OCI-LY7 (cell line): ENCODE measurements at regions not wholly inside any gene's neighbourhood (a gene's known extent, or its start where the extent isn't known, plus 50 kb on each side); places are given as distances from the start of the nearest gene placed in this dataset.

ENCODE experiments used
- BruUV-seq: library from RNA; stranded (reverse); fragments of 400-500 nt; replicated peaks from 2 replicates; lab custom pipeline; 2021; lab: Mats Ljungman, UMichigan
- CTCF ChIA-PET: fragments of 300-600 bp; sonication (Branson Sonifier 250); formaldehyde crosslinking; loops from one replicate; lab custom pipeline; 2022; ENCODE audit warnings: antibody characterized with exemption; ENCODE audit not compliant: unreplicated experiment; lab: Charles Lee
- POLR2A ChIA-PET: fragments of 300-600 bp; sonication (Branson Sonifier 250); formaldehyde crosslinking; loops from one replicate; lab custom pipeline; 2022; ENCODE audit warnings: antibody characterized with exemption; lab: Charles Lee
- DNase-seq: peaks from one replicate; pipeline ENCODE4 v3.0.0-alpha.2; 2015; ENCODE audit warnings: low spot score
- H2AFZ ChIP-seq: fragments of 200-600 bp; sonication (generic), shearing (Covaris generic); 2 replicates; pipeline ENCODE4 v1.6.1; 2014; ENCODE audit warnings: mild to moderate bottlenecking, antibody characterized with exemption, low read length, moderate library complexity
- H3K27ac ChIP-seq: fragments of 200-600 bp; sonication (generic); 2 replicates; pipeline ENCODE4 v1.5.1; 2014; ENCODE audit warnings: mixed run types, low read depth, mild to moderate bottlenecking, moderate library complexity, low read length, inconsistent platforms; ENCODE audit not compliant: poor library complexity, severe bottlenecking
- H3K36me3 ChIP-seq: fragments of 200-600 bp; sonication (generic); 2 replicates; pipeline ENCODE4 v1.6.1; 2014; ENCODE audit warnings: mild to moderate bottlenecking, antibody characterized with exemption, low read length, moderate library complexity, mixed read lengths; ENCODE audit not compliant: insufficient read depth
- H3K4me1 ChIP-seq: fragments of 200-600 bp; sonication (generic); 2 replicates; pipeline ENCODE4 v1.5.1; 2014; ENCODE audit warnings: mild to moderate bottlenecking, low read length; ENCODE audit not compliant: insufficient read depth, poor library complexity, severe bottlenecking
- H3K4me2 ChIP-seq: fragments of 200-600 bp; sonication (generic); 2 replicates; pipeline ENCODE4 v1.6.1; 2014; ENCODE audit warnings: mild to moderate bottlenecking, low read length
- H3K4me3 ChIP-seq: fragments of 200-600 bp; sonication (generic); 2 replicates; pipeline ENCODE4 v1.5.1; 2014; ENCODE audit warnings: mild to moderate bottlenecking, low read depth, low read length; ENCODE audit not compliant: poor library complexity, severe bottlenecking
- H3K79me2 ChIP-seq: fragments of 200-600 bp; sonication (generic); 2 replicates; pipeline ENCODE4 v1.6.1; 2016; ENCODE audit warnings: low read depth, mild to moderate bottlenecking, low read length, moderate library complexity, mixed read lengths; ENCODE audit not compliant: insufficient read depth
- H3K9me2 ChIP-seq: fragments of 200-600 bp; sonication (generic); 2 replicates; pipeline ENCODE4 v1.6.1; 2016; ENCODE audit warnings: mild to moderate bottlenecking, low read length, mixed read lengths; ENCODE audit not compliant: insufficient read depth
- H3K9me3 ChIP-seq: fragments of 200-600 bp; sonication (generic); 2 replicates; pipeline ENCODE4 v1.6.1; 2014; ENCODE audit warnings: mild to moderate bottlenecking, mixed run types, low read length, mixed read lengths
- H4K20me1 ChIP-seq: fragments of 200-600 bp; sonication (generic); 2 replicates; pipeline ENCODE4 v1.6.1; 2014; ENCODE audit warnings: mild to moderate bottlenecking, antibody characterized with exemption, low read length, moderate library complexity, mixed read lengths; ENCODE audit not compliant: insufficient read depth
- CTCF ChIP-seq: fragments of 200-600 bp; sonication (generic); conservative IDR thresholded peaks from 2 replicates; pipeline ENCODE4 v1.5.1; 2014; ENCODE audit warnings: mild to moderate bottlenecking, antibody characterized with exemption, low read length, moderate library complexity, mixed read lengths
- EZH2phosphoT487 ChIP-seq: fragments of 200-600 bp; sonication (generic); IDR thresholded peaks from 2 replicates; pipeline ENCODE4 v1.6.1; 2018; ENCODE audit warnings: low read depth, borderline replicate concordance, mild to moderate bottlenecking, mixed run types, antibody characterized with exemption, low read length, moderate library complexity, mixed read lengths
- intact Hi-C: fragments of 100-400 bp; cut with micrococcal nuclease; formaldehyde crosslinking; loops from one replicate; pipeline ENCODE4 v1.10.0; 2022; ENCODE audit not compliant: unreplicated experiment

DNA sequence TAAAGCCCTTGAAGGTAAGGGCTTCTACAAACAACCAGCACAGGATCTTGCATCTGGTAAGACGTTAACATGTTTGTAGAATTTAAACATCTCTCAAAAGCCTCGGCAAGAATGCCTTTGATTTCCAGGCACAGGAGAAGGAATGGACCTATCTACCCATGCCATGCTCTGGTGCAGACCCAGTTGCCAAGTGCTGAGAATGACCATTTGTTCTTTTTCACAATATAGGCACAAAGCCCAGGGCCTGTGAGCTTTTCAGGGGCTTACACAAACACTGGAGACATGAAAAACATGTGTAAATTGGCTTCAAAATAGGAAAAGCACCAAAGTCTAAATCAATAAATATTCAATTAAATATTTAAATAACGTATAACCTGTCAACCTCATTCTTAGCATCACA, 266.9 kb upstream of the TTC14 start:
- no peak overlapping the region for H3K4me2 ChIP-seq
- H3K9me3 ChIP-seq, result no peaks in the 10 kb centered on the region
- TF ChIP-seq EZH2phosphoT487 (no peak), CTCF (no peak)
- DNase-seq, result no peak
- intact Hi-C loops, result no loop called here
- POLR2A ChIA-PET, result interaction anchor here (1.0 kb wide), 1 partner anchor 10 kb away, joined by 3 read pairs; no protein-coding TSS in a partner anchor
- H3K4me3 ChIP-seq, result no peak overlapping the region
- H4K20me1 ChIP-seq, result no peaks in the 10 kb centered on the region
- H2AFZ ChIP-seq, result no peak overlapping the region
- H3K36me3 ChIP-seq, result no peaks in the 10 kb centered on the region
- BruUV-seq, result no TSS peak
- no peaks in the 10 kb centered on the region for H3K9me2 ChIP-seq
- no peak overlapping the region for H3K27ac ChIP-seq
- CTCF ChIA-PET, result no interaction called here
- H3K79me2 ChIP-seq, result no peaks in the 10 kb centered on the region
- H3K4me1 ChIP-seq, result no peaks in the 10 kb centered on the region

- no peak for DNase-seq
- no peak overlapping the region for H3K4me3 ChIP-seq
- H3K4me1 ChIP-seq, result no peaks in the 10 kb centered on the region
- H3K27ac ChIP-seq, result no peak overlapping the region
- intact Hi-C loops, result no loop called here
- ChIA-PET CTCF (no interaction called here), POLR2A (no interaction called here)
- no TSS peak for BruUV-seq
- no peaks in the 10 kb centered on the region for H3K36me3 ChIP-seq
- no peak overlapping the region for H3K4me2 ChIP-seq
- H3K9me3 ChIP-seq, result no peaks in the 10 kb centered on the region
- H2AFZ ChIP-seq, result no peak overlapping the region
- TF ChIP-seq CTCF, result no peak
- no peak for TF ChIP-seq EZH2phosphoT487
- H3K79me2 ChIP-seq, result no peaks in the 10 kb centered on the region
- no peaks in the 10 kb centered on the region for H3K9me2 ChIP-seq
- no peaks in the 10 kb centered on the region for H4K20me1 ChIP-seq
These were observed 261.6 kb upstream of the TTC14 start for GRCh38 chr3:180340395-180340794.

DNA sequence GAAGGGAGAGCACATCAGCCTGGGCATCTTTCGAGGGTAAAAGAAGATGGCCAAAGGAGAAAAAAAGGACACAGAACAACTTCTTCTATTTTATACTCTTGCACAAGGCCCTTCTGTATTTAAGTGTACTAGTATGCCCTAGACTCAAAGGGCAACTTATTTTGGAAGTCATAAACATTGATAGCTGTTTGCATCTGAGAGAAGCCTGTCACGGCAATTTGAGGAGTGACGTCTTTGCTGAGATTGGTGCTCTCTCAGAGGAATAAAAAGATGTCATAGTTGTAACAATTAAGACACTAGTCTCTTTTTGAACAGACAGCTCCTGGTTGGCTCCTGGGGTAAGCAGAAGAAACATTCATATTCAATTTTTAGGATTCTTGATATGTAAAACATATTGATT, 260.4 kb upstream of the TTC14 start:
- no peaks in the 10 kb centered on the region for H3K4me1 ChIP-seq
- H3K4me2 ChIP-seq, result no peak overlapping the region
- no peaks in the 10 kb centered on the region for H3K79me2 ChIP-seq
- no peak for DNase-seq
- H3K36me3 ChIP-seq, result no peaks in the 10 kb centered on the region
- ChIA-PET CTCF (no interaction called here), POLR2A (no interaction called here)
- H3K9me3 ChIP-seq, result no peaks in the 10 kb centered on the region
- TF ChIP-seq CTCF, result no peak
- no peak for TF ChIP-seq EZH2phosphoT487
- H3K9me2 ChIP-seq, result no peaks in the 10 kb centered on the region
- no peak overlapping the region for H3K27ac ChIP-seq
- no peak overlapping the region for H3K4me3 ChIP-seq
- BruUV-seq, result no TSS peak
- no peak overlapping the region for H2AFZ ChIP-seq
- intact Hi-C loops, result no loop called here
- H4K20me1 ChIP-seq, result no peaks in the 10 kb centered on the region
